HepG2 (cell line): ENCODE measurements at regions not wholly inside any gene's neighbourhood (a gene's known extent, or its start where the extent isn't known, plus 50 kb on each side); places are given as distances from the start of the nearest gene placed in this dataset.

ENCODE experiments used
- ATAC-seq: fragments of 200-7000 bp; cut with Tn5 transposase; 3 replicates; pipeline ENCODE4 v1.9.1; 2020; ENCODE audit warnings: mild to moderate bottlenecking, moderate library complexity
- BruUV-seq: library from RNA; stranded (reverse); fragments of 400-500 nt; replicated peaks from 2 replicates; lab custom pipeline; 2021; lab: Mats Ljungman, UMichigan
- CTCF ChIA-PET: fragments of 300-600 bp; formaldehyde crosslinking; extraction: SDS; loops from one replicate; lab custom pipeline; 2021; ENCODE audit warnings: low total read pairs, inconsistent platforms, low intra/inter-chr PET ratio; lab: Yijun Ruan, JAX
- POLR2A ChIA-PET: fragments of 350-600 bp; sonication (Branson Sonifier 250); formaldehyde crosslinking; loops from one replicate; lab custom pipeline; 2020; ENCODE audit warnings: antibody characterized with exemption, inconsistent platforms; lab: Yijun Ruan, JAX
- DNase-seq: peaks from one replicate; pipeline ENCODE4 v3.0.0-alpha.2; 2015; ENCODE audit warnings: low spot score
- FAIRE-seq: peaks from 3 replicates; lab custom pipeline; 2011; peaks lifted over from hg19 to GRCh38; lab: Jason Lieb, UNC
- H2AFZ ChIP-seq: one replicate; pipeline ENCODE4 v1.6.1; 2011; ENCODE audit warnings: low read length, inconsistent platforms
- H3K27ac ChIP-seq: fragments of 300-600 bp; 3 replicates; pipeline ENCODE4 v1.8.0; 2011; ENCODE audit warnings: mixed run types, mild to moderate bottlenecking, mixed read lengths, low read length, inconsistent platforms; ENCODE audit not compliant: insufficient read depth; ENCODE audit errors: extremely low read length
- H3K27me3 ChIP-seq, 2 experiments: fragments of 200-600 bp in 1 of 2; 2 replicates in 1 of 2; 3 replicates in 1 of 2; pipeline versions ENCODE4 v1.6.0 to v1.8.0; 2011; ENCODE audit warnings: low read length in 2 of 2, mild to moderate bottlenecking in 2 of 2, moderate library complexity in 2 of 2, inconsistent platforms in 1 of 2; ENCODE audit not compliant: insufficient read depth in 2 of 2, control insufficient read depth in 1 of 2
- H3K36me3 ChIP-seq, 2 experiments: fragments of 200-600 bp in 1 of 2; replicated peaks in 1 of 2; 2 replicates in 1 of 2; 3 replicates in 1 of 2; pipeline versions ENCODE4 v1.5.1 to v1.8.0; 2011; ENCODE audit warnings: low read length in 2 of 2, inconsistent platforms in 1 of 2; ENCODE audit not compliant: insufficient read depth in 2 of 2, control insufficient read depth in 1 of 2
- H3K4me1 ChIP-seq: 2 replicates; pipeline ENCODE4 v1.5.1; 2012; ENCODE audit warnings: low read length, inconsistent platforms; ENCODE audit not compliant: insufficient read depth
- H3K4me2 ChIP-seq: 2 replicates; pipeline ENCODE4 v1.6.0; 2011; ENCODE audit warnings: low read depth, low read length, inconsistent platforms
- H3K4me3 ChIP-seq, 3 experiments: fragments of 200-600 bp in 1 of 3; sonication (generic), shearing (Covaris generic) in 1 of 3; replicated peaks in 1 of 3; 2 replicates each; pipeline ENCODE4 v1.5.1; 2011 to 2016; ENCODE audit warnings: low read length in 3 of 3, inconsistent platforms in 2 of 3, low read depth in 2 of 3, mild to moderate bottlenecking in 2 of 3, control low read depth in 1 of 3, mixed read lengths in 1 of 3; ENCODE audit not compliant: insufficient read depth in 1 of 3
- H3K79me2 ChIP-seq: one replicate; pipeline ENCODE4 v1.6.1; 2011; ENCODE audit warnings: low read length, inconsistent platforms; ENCODE audit not compliant: insufficient read depth
- H3K9ac ChIP-seq: 2 replicates; pipeline ENCODE4 v1.6.0; 2011; ENCODE audit warnings: mild to moderate bottlenecking, low read depth, low read length, inconsistent platforms; ENCODE audit not compliant: insufficient read depth
- H3K9me3 ChIP-seq: 2 replicates; pipeline ENCODE4 v1.5.1; 2012; ENCODE audit warnings: mild to moderate bottlenecking, low read length
- H4K20me1 ChIP-seq: 2 replicates; pipeline ENCODE4 v1.6.0; 2011; ENCODE audit warnings: inconsistent platforms, mild to moderate bottlenecking, low read length, moderate library complexity; ENCODE audit not compliant: insufficient read depth
- CENPBD1 ChIP-seq: sonication (generic); formaldehyde crosslinking; IDR thresholded peaks from 2 replicates; pipeline ENCODE4 v1.8.0; 2022; ENCODE audit warnings: missing genetic modification reagents, low read depth, mild to moderate bottlenecking, borderline replicate concordance
- CSRNP2 ChIP-seq: sonication (generic); formaldehyde crosslinking; conservative IDR thresholded peaks from 2 replicates; pipeline ENCODE4 v1.8.0; 2022; ENCODE audit warnings: low read depth, missing genetic modification reagents
- NFAT5 ChIP-seq: sonication (generic); formaldehyde crosslinking; IDR thresholded peaks from 2 replicates; pipeline ENCODE4 v1.4.0; 2020; ENCODE audit warnings: missing genetic modification reagents
- TCF12 ChIP-seq, 2 experiments: fragments of 450-650 bp in 1 of 2; sonication (generic) in 1 of 2; formaldehyde crosslinking in 1 of 2; IDR thresholded peaks; 2 replicates each; pipeline versions ENCODE4 v1.6.1 to v1.8.0; 2017 to 2022; ENCODE audit warnings: antibody characterized with exemption in 1 of 2, mild to moderate bottlenecking in 1 of 2, missing genetic modification reagents in 1 of 2, moderate library complexity in 1 of 2
- TEAD3 ChIP-seq: optimal IDR thresholded peaks from 2 replicates; pipeline ENCODE3; 2016; ENCODE audit warnings: borderline replicate concordance
- ZNF253 ChIP-seq: sonication (generic); formaldehyde crosslinking; IDR thresholded peaks from 2 replicates; pipeline ENCODE4 v1.8.0; 2022; ENCODE audit warnings: mild to moderate bottlenecking, missing genetic modification reagents, borderline replicate concordance
- ZNF33A ChIP-seq: sonication (generic); formaldehyde crosslinking; IDR thresholded peaks from 2 replicates; pipeline ENCODE4 v1.5.1; 2020; ENCODE audit warnings: missing genetic modification reagents, mild to moderate bottlenecking, moderate library complexity, borderline replicate concordance
- ZNF446 ChIP-seq: sonication (generic); formaldehyde crosslinking; IDR thresholded peaks from 2 replicates; pipeline ENCODE4 v1.5.0; 2020; ENCODE audit warnings: mild to moderate bottlenecking, missing genetic modification reagents
- ZSCAN12 ChIP-seq: sonication (generic); formaldehyde crosslinking; IDR thresholded peaks from 2 replicates; pipeline ENCODE4 v1.9.0; 2021; ENCODE audit warnings: mild to moderate bottlenecking, missing genetic modification reagents
- WGBS: methylation state at CpG from one replicate; pipeline ENCODE4 v1.1.6; 2017; ENCODE audit warnings: low lambda C conversion rate; 5-methylcytosine and 5-hydroxymethylcytosine counted together
- in situ Hi-C: cut with HindIII; loops from 2 replicates; pipeline ENCODE4 v1.10.0; 2017; ENCODE audit warnings: low pct_unique_long_range_greater_than_20kb; ENCODE audit not compliant: extremely low pct_ligation_motif_present
- intact Hi-C: fragments of 100-400 bp; cut with micrococcal nuclease; formaldehyde crosslinking; loops from one replicate; pipeline ENCODE4 v1.10.0; 2022; ENCODE audit not compliant: unreplicated experiment

- H3K4me3 ChIP-seq = no peak overlapping the region
- no peaks in the 10 kb centered on the region for H4K20me1 ChIP-seq
- no peaks in the 10 kb centered on the region for H3K27me3 ChIP-seq
- CTCF ChIA-PET = no interaction called here
- ATAC-seq (no peak), DNase-seq (no peak), FAIRE-seq (no peak)
- BruUV-seq = no TSS peak
- POLR2A ChIA-PET = no interaction called here
- H3K4me1 ChIP-seq = no peaks in the 10 kb centered on the region
- TF ChIP-seq CENPBD1 (CRISPR knock-in tag) (no peak), TEAD3 (CRISPR knock-in tag) (no peak), ZNF253 (CRISPR knock-in tag) (no peak), ZNF446 (CRISPR knock-in tag) (no peak), NFAT5 (CRISPR knock-in tag) (no peak), TCF12 (IDR thresholded peaks at IDR 0.05) (no peak), TCF12 (CRISPR knock-in tag; IDR thresholded peaks at IDR 0.05) (no peak), ZSCAN12 (no peak), ZNF33A (CRISPR knock-in tag) (no peak), CSRNP2 (CRISPR knock-in tag) (no peak)
- intact Hi-C loops (no loop called here), in situ Hi-C loops (no loop called here)
- no peaks in the 10 kb centered on the region for H3K79me2 ChIP-seq
- no peaks in the 10 kb centered on the region for H3K36me3 ChIP-seq
- H2AFZ ChIP-seq = no peak overlapping the region
- no peaks in the 10 kb centered on the region for H3K9me3 ChIP-seq
- no peak overlapping the region for H3K4me2 ChIP-seq
- no peak overlapping the region for H3K9ac ChIP-seq
- H3K27ac ChIP-seq = no peak overlapping the region
- WGBS = 10% methylated on average over 5 of the region's 5 CpGs
These were observed 97.8 kb upstream of the PCSK2 start for GRCh38 chr20:17129089-17129488.
